ENCODE measurements at regions not wholly inside any gene's neighbourhood (a gene's known extent, or its start where the extent isn't known, plus 50 kb on each side); places are given as distances from the start of the nearest gene placed in this dataset.

DNA sequence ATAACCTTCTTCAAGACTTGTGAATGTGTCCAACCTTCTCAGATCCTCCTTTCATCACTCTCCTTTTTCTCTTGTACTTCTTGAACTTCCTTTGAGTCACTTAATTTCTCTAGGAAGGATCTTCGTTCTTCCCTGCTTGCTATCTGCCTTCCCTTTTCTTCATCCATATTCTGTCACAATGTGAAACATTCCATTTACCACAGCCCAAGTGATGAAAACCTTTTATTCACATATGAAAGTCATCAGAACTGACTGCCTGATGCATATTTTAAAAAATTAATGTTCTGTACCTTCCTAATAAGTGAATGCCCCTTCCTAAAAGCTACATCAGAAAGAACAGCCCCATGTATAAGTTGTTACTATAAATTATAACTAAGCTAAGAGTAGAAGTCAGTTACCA is 520.4 kb upstream of the LUZP2 start:
- no peak for TF ChIP-seq POLR2A (IDR thresholded peaks at IDR 0.05)
- TF ChIP-seq, protein P1, sequence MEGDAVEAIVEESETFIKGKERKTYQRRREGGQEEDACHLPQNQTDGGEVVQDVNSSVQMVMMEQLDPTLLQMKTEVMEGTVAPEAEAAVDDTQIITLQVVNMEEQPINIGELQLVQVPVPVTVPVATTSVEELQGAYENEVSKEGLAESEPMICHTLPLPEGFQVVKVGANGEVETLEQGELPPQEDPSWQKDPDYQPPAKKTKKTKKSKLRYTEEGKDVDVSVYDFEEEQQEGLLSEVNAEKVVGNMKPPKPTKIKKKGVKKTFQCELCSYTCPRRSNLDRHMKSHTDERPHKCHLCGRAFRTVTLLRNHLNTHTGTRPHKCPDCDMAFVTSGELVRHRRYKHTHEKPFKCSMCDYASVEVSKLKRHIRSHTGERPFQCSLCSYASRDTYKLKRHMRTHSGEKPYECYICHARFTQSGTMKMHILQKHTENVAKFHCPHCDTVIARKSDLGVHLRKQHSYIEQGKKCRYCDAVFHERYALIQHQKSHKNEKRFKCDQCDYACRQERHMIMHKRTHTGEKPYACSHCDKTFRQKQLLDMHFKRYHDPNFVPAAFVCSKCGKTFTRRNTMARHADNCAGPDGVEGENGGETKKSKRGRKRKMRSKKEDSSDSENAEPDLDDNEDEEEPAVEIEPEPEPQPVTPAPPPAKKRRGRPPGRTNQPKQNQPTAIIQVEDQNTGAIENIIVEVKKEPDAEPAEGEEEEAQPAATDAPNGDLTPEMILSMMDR (IDR thresholded peaks at IDR 0.05): no peak
- TF ChIP-seq EP300 (IDR thresholded peaks at IDR 0.05): no peak
- no peak for TF ChIP-seq POLR2AphosphoS5 (IDR thresholded peaks at IDR 0.05)

Measured in stomach (tissue), 4 donors.